ENCODE measurements at regions not wholly inside any gene's neighbourhood (a gene's known extent, or its start where the extent isn't known, plus 50 kb on each side); places are given as distances from the start of the nearest gene placed in this dataset.

GRCh38 chr1:178639326-178639725 is 85.7 kb upstream of the RALGPS2 start:
- no peak for DNase-seq
- Mint-ChIP-seq H3K4me3 (no peak overlapping the region), H3K36me3 (ENCODE audit: low read depth) (no peaks in the 10 kb centered on the region), H3K9me3 (no peaks in the 10 kb centered on the region), H3K27me3 (ENCODE audit: insufficient read depth) (no peaks in the 10 kb centered on the region), H3K27ac (no peak overlapping the region), H3K4me1 (no peaks in the 10 kb centered on the region)
- Histone ChIP-seq H3K9ac (ENCODE audit: extremely low read depth, low read length, poor library complexity, severe bottlenecking) (no peak overlapping the region), H3K4me1 (ENCODE audit: control insufficient read depth, insufficient read depth, low read length) (no peaks in the 10 kb centered on the region), H3K4me3 (ENCODE audit: low read length) (no peak overlapping the region), H3K9me3 (ENCODE audit: control insufficient read depth, low read length) (no peaks in the 10 kb centered on the region), H3K36me3 (ENCODE audit: control insufficient read depth, insufficient read depth, low read length) (no peaks in the 10 kb centered on the region), H3K27ac (ENCODE audit: low read depth, low read length) (no peak overlapping the region), H3K27me3 (ENCODE audit: control insufficient read depth, insufficient read depth, low read length, poor library complexity, severe bottlenecking) (no peaks in the 10 kb centered on the region)
- no peak for TF ChIP-seq CTCF (conservative IDR thresholded peaks at IDR 0.05)

GRCh38 chr1:178642282-178642681 is 82.8 kb upstream of the RALGPS2 start:
- H3K36me3 ChIP-seq (ENCODE audit: control insufficient read depth, insufficient read depth, low read length): no peaks in the 10 kb centered on the region
- H3K9ac ChIP-seq (ENCODE audit: extremely low read depth, low read length, poor library complexity, severe bottlenecking): no peak overlapping the region
- Mint-ChIP-seq H3K4me1 (peaks cover 7% of the 10 kb centered on the region), H3K9me3 (no peaks in the 10 kb centered on the region), H3K36me3 (ENCODE audit: low read depth) (no peaks in the 10 kb centered on the region), H3K4me3 (no peak overlapping the region), H3K27me3 (ENCODE audit: insufficient read depth) (no peaks in the 10 kb centered on the region), H3K27ac (no peak overlapping the region)
- WGBS, 2 experiments (ENCODE audit: insufficient coverage in 1 of 2, insufficient read length in 1 of 2): 76 to 77% methylated on average over 4 to 5 of the region's 5 CpGs
- peaks cover 3% of the 10 kb centered on the region for H3K4me1 ChIP-seq (ENCODE audit: control insufficient read depth, insufficient read depth, low read length)
- no peaks in the 10 kb centered on the region for H3K9me3 ChIP-seq (ENCODE audit: control insufficient read depth, low read length)
- DNase-seq: no peak
- TF ChIP-seq CTCF (conservative IDR thresholded peaks at IDR 0.05): no peak
- H3K27me3 ChIP-seq (ENCODE audit: control insufficient read depth, insufficient read depth, low read length, poor library complexity, severe bottlenecking): no peaks in the 10 kb centered on the region
- H3K4me3 ChIP-seq (ENCODE audit: low read length): no peak overlapping the region
- no peak overlapping the region for H3K27ac ChIP-seq (ENCODE audit: low read depth, low read length)

- H3K27me3 ChIP-seq (ENCODE audit: control insufficient read depth, insufficient read depth, low read length, poor library complexity, severe bottlenecking): no peaks in the 10 kb centered on the region
- Mint-ChIP-seq H3K4me1 (peaks cover 7% of the 10 kb centered on the region), H3K9me3 (no peaks in the 10 kb centered on the region), H3K27ac (no peak overlapping the region), H3K36me3 (ENCODE audit: low read depth) (no peaks in the 10 kb centered on the region), H3K4me3 (no peak overlapping the region), H3K27me3 (ENCODE audit: insufficient read depth) (no peaks in the 10 kb centered on the region)
- WGBS, 2 experiments (ENCODE audit: insufficient coverage in 1 of 2, insufficient read length in 1 of 2): 86 to 92% methylated on average over 4 of the region's 4 CpGs
- no peak for TF ChIP-seq CTCF (conservative IDR thresholded peaks at IDR 0.05)
- H3K36me3 ChIP-seq (ENCODE audit: control insufficient read depth, insufficient read depth, low read length): no peaks in the 10 kb centered on the region
- H3K4me3 ChIP-seq (ENCODE audit: low read length): no peak overlapping the region
- H3K27ac ChIP-seq (ENCODE audit: low read depth, low read length): no peak overlapping the region
- H3K9me3 ChIP-seq (ENCODE audit: control insufficient read depth, low read length): no peaks in the 10 kb centered on the region
- DNase-seq: no peak
- no peak overlapping the region for H3K9ac ChIP-seq (ENCODE audit: extremely low read depth, low read length, poor library complexity, severe bottlenecking)
- peaks cover 3% of the 10 kb centered on the region for H3K4me1 ChIP-seq (ENCODE audit: control insufficient read depth, insufficient read depth, low read length)
Measured at GRCh38 chr1:178643349-178643748, 81.7 kb upstream of the RALGPS2 start.
